Endodermal cell (in vitro differentiated cells): ENCODE measurements at regions not wholly inside any gene's neighbourhood (a gene's known extent, or its start where the extent isn't known, plus 50 kb on each side); places are given as distances from the start of the nearest gene placed in this dataset.

Experiments
- DNase-seq: peaks from one replicate; pipeline ENCODE4 v3.0.0-alpha.2; 2017
- H3K27ac ChIP-seq: 2 replicates; pipeline ENCODE4 v1.5.1; 2013; ENCODE audit warnings: mild to moderate bottlenecking, low read depth, low read length, moderate library complexity
- H3K27me3 ChIP-seq: 2 replicates; pipeline ENCODE4 v1.6.1; 2013; ENCODE audit warnings: mild to moderate bottlenecking, low read length, moderate library complexity; ENCODE audit not compliant: insufficient read depth, control insufficient read depth, poor library complexity, severe bottlenecking
- H3K36me3 ChIP-seq: 2 replicates; pipeline ENCODE4 v1.7.0; 2013; ENCODE audit warnings: mild to moderate bottlenecking, low read length, moderate library complexity; ENCODE audit not compliant: control insufficient read depth, insufficient read depth
- H3K4me1 ChIP-seq: one replicate; pipeline ENCODE4 v1.7.0; 2013; ENCODE audit warnings: low read length; ENCODE audit not compliant: control insufficient read depth, insufficient read depth
- H3K4me3 ChIP-seq: 2 replicates; pipeline ENCODE4 v1.5.1; 2013; ENCODE audit warnings: mild to moderate bottlenecking, low read length, moderate library complexity
- H3K9ac ChIP-seq: 2 replicates; pipeline ENCODE4 v1.6.1; 2013; ENCODE audit warnings: mild to moderate bottlenecking, low read length, moderate library complexity; ENCODE audit not compliant: poor library complexity, severe bottlenecking; ENCODE audit errors: extremely low read depth
- H3K9me3 ChIP-seq: 2 replicates; pipeline ENCODE4 v1.6.1; 2013; ENCODE audit warnings: mild to moderate bottlenecking, low read length, moderate library complexity; ENCODE audit not compliant: control insufficient read depth
- H3K27ac Mint-ChIP-seq: 2 replicates; pipeline ENCODE4 v1.8.0; 2020; ENCODE audit warnings: mixed read lengths
- H3K27me3 Mint-ChIP-seq: 2 replicates; pipeline ENCODE4 v1.8.0; 2021; ENCODE audit warnings: mild to moderate bottlenecking, mixed read lengths; ENCODE audit not compliant: insufficient read depth
- H3K36me3 Mint-ChIP-seq: 2 replicates; pipeline ENCODE4 v1.8.0; 2020; ENCODE audit warnings: low read depth, mixed read lengths
- H3K4me1 Mint-ChIP-seq: 2 replicates; pipeline ENCODE4 v1.8.0; 2020; ENCODE audit warnings: mixed read lengths
- H3K4me3 Mint-ChIP-seq: 2 replicates; pipeline ENCODE4 v1.8.0; 2020; ENCODE audit warnings: mild to moderate bottlenecking, moderate library complexity, mixed read lengths
- H3K9me3 Mint-ChIP-seq: 2 replicates; pipeline ENCODE4 v1.8.0; 2020; ENCODE audit warnings: mild to moderate bottlenecking, mixed read lengths
- WGBS, 2 experiments: methylation state at CpG; one replicate each; pipeline versions ENCODE4 v1.1.5 to v1.1.7; 2013; ENCODE audit warnings: missing lambda C conversion rate in 2 of 2, mixed read lengths in 1 of 2; ENCODE audit not compliant: insufficient coverage in 1 of 2, insufficient read length in 1 of 2; 5-methylcytosine and 5-hydroxymethylcytosine counted together
- TF ChIP-seq, protein P1 (sequence below): fragments of 200-600 bp; sonication (generic); conservative IDR thresholded peaks from 2 replicates; pipeline ENCODE4 v1.5.0; 2021; ENCODE audit warnings: antibody characterized with exemption, mild to moderate bottlenecking

DNA sequence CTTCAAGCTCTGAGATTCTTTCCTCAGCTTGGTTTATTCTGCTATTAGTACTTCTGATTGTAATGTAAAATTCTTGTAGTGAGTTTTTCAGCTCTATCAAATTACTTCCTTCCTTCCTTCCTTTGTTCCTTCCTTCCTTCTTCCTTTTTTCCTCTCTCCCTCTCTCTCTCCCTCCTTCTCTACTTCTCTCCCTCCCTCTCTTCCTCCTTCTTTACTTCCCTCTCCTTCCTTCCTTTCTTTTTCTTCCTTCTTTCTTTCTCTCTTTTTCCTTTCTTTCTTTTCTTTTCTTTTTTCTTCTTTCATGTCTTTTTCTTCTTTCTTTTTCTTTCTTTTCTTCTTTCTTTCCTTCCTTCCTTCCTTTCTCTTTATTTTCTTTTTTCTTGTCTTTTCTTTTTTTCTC, 565.2 kb upstream of the STXBP6 start:
- H3K9me3 Mint-ChIP-seq, result peaks cover 21% of the 10 kb centered on the region
- no peak overlapping the region for H3K27ac Mint-ChIP-seq
- H3K9ac ChIP-seq, result no peak overlapping the region
- no peak for DNase-seq
- H3K4me3 Mint-ChIP-seq, result no peak overlapping the region
- TF ChIP-seq, protein P1, sequence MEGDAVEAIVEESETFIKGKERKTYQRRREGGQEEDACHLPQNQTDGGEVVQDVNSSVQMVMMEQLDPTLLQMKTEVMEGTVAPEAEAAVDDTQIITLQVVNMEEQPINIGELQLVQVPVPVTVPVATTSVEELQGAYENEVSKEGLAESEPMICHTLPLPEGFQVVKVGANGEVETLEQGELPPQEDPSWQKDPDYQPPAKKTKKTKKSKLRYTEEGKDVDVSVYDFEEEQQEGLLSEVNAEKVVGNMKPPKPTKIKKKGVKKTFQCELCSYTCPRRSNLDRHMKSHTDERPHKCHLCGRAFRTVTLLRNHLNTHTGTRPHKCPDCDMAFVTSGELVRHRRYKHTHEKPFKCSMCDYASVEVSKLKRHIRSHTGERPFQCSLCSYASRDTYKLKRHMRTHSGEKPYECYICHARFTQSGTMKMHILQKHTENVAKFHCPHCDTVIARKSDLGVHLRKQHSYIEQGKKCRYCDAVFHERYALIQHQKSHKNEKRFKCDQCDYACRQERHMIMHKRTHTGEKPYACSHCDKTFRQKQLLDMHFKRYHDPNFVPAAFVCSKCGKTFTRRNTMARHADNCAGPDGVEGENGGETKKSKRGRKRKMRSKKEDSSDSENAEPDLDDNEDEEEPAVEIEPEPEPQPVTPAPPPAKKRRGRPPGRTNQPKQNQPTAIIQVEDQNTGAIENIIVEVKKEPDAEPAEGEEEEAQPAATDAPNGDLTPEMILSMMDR, result no peak
- no peak overlapping the region for H3K27ac ChIP-seq
- no peaks in the 10 kb centered on the region for H3K27me3 Mint-ChIP-seq
- H3K4me1 ChIP-seq, result no peaks in the 10 kb centered on the region
- H3K27me3 ChIP-seq, result no peaks in the 10 kb centered on the region
- H3K4me1 Mint-ChIP-seq, result peaks cover 3% of the 10 kb centered on the region
- peaks cover 20% of the 10 kb centered on the region for H3K9me3 ChIP-seq
- H3K36me3 ChIP-seq, result no peaks in the 10 kb centered on the region
- H3K36me3 Mint-ChIP-seq, result no peaks in the 10 kb centered on the region
- no peak overlapping the region for H3K4me3 ChIP-seq

DNA sequence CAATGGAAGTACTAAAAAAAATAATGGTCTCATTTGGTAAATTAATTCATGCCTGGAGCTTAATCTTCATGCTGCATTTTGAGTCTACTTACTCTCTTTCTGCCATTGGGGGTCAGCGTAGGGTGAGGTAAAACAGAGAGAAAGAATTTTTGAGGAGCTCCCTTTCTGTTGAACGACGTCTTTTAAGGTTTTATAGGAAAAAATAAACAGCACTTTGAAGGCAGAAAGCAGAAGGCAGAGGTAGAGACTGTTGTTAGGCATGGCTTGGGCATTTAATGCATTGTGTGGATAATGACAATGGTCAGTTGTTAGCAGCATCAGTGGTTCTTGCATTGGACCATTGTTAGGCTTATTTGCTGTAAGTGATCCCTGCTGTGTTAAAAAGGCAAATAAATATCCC, 557.2 kb upstream of the STXBP6 start:
- DNase-seq, result no peak
- H3K27ac Mint-ChIP-seq, result peak overlapping the region; percentile 63

DNA sequence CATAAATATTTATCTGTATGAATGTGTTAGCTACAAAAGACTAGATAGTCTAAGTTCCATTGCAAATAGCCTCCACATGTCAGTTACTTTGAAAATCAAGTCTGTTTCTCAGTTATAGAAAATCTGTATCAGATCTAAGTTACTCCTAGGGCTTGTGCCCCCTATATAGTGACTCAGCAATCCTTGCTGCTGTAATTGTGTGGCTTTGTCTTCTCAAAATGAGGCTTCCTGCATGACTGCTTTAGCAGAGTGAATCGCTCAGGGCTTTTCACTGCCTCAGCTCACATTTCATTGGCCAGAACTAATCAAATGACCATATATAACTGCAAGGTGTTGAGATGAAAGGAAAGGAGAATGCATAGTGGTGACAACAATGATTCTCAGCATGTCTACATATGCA, 552.2 kb upstream of the STXBP6 start:
- no peaks in the 10 kb centered on the region for H3K4me1 ChIP-seq
- TF ChIP-seq, protein P1, result no peak
- H3K4me1 Mint-ChIP-seq, result peaks cover 3% of the 10 kb centered on the region
- no peak overlapping the region for H3K27ac ChIP-seq
- no peaks in the 10 kb centered on the region for H3K27me3 ChIP-seq
- 92% methylated on average over 1 of the region's 1 CpG; no CpG with 5 or more reads in 1 of the 2 experiments for WGBS, 2 experiments
- peaks cover 18% of the 10 kb centered on the region for H3K9me3 ChIP-seq
- H3K36me3 Mint-ChIP-seq, result peaks cover 3% of the 10 kb centered on the region
- no peaks in the 10 kb centered on the region for H3K27me3 Mint-ChIP-seq
- H3K4me3 ChIP-seq, result no peak overlapping the region
- peaks cover 24% of the 10 kb centered on the region for H3K9me3 Mint-ChIP-seq
- no peak overlapping the region for H3K9ac ChIP-seq
- no peak overlapping the region for H3K27ac Mint-ChIP-seq
- no peaks in the 10 kb centered on the region for H3K36me3 ChIP-seq
- H3K4me3 Mint-ChIP-seq, result no peak overlapping the region
- no peak for DNase-seq

More for the DNA sequence above, 557.2 kb upstream of the STXBP6 start:
- H3K4me3 ChIP-seq, result no peak overlapping the region
- no peaks in the 10 kb centered on the region for H3K27me3 Mint-ChIP-seq
- no peak overlapping the region for H3K9ac ChIP-seq
- H3K36me3 ChIP-seq, result no peaks in the 10 kb centered on the region
- no peak overlapping the region for H3K27ac ChIP-seq
- TF ChIP-seq, protein P1, result peak; percentile 29
- H3K27me3 ChIP-seq, result no peaks in the 10 kb centered on the region
- peaks cover 3% of the 10 kb centered on the region for H3K36me3 Mint-ChIP-seq
- H3K9me3 ChIP-seq, result peaks cover 12% of the 10 kb centered on the region
- WGBS, 2 experiments, result 30% methylated on average over 3 of the region's 3 CpGs; no CpG with 5 or more reads in 1 of the 2 experiments
- peaks cover 13% of the 10 kb centered on the region for H3K4me1 Mint-ChIP-seq
- no peak overlapping the region for H3K4me3 Mint-ChIP-seq
- H3K4me1 ChIP-seq, result no peaks in the 10 kb centered on the region
- peaks cover 12% of the 10 kb centered on the region for H3K9me3 Mint-ChIP-seq
